ENCODE measurements at regions not wholly inside any gene's neighbourhood (a gene's known extent, or its start where the extent isn't known, plus 50 kb on each side); places are given as distances from the start of the nearest gene placed in this dataset.
A peak's percentile ranks its signal among the peaks of the same experiment; 100 is the strongest.

DNA sequence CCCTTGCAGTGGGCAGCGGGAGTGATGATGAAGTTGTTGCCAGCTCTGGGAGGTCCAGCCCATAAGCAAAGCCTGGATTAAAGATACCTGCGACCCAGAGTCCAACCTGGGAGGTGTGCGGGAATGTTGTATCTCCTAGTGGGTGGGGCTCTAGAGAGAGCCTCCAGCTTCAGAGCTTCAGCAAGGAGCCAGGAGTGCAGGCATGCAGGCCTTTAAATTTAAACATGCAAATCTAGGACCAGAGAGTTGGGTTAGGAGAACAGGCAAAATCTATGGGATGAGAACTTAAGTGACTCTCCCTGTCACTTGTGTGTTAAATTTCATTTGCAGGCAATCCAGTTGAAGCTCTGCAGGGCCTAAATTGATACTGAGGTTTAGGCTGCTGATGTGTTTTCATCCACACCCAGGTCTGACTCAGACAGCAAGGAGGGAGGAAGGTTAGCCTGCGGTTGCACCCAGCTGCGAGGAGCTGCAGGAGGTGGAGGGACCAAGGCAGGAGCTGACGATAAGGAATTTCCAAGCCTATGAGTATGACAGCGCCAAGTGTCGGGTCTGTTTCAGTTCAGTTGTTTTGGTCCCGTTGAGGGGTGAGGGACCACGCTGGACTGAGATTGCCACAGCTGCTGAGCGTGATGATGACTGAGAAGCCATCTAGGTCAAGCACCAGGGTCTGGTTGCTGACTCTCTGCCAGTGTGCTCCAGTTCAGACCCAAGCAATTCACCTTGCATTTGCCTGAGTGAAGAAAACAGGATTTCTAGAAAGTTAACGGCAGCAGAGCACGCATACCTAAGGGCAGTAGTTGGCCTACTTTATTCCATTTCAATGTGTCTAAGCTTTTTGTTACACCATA lies 243.0 kb downstream of the ICE1 start:
- no peak for DNase-seq (ENCODE audit: low read depth)
- H3K4me3 ChIP-seq (ENCODE audit: low read length) = no peak overlapping the region
- TF ChIP-seq, protein P1, sequence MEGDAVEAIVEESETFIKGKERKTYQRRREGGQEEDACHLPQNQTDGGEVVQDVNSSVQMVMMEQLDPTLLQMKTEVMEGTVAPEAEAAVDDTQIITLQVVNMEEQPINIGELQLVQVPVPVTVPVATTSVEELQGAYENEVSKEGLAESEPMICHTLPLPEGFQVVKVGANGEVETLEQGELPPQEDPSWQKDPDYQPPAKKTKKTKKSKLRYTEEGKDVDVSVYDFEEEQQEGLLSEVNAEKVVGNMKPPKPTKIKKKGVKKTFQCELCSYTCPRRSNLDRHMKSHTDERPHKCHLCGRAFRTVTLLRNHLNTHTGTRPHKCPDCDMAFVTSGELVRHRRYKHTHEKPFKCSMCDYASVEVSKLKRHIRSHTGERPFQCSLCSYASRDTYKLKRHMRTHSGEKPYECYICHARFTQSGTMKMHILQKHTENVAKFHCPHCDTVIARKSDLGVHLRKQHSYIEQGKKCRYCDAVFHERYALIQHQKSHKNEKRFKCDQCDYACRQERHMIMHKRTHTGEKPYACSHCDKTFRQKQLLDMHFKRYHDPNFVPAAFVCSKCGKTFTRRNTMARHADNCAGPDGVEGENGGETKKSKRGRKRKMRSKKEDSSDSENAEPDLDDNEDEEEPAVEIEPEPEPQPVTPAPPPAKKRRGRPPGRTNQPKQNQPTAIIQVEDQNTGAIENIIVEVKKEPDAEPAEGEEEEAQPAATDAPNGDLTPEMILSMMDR (conservative IDR thresholded peaks at IDR 0.05; ENCODE audit: low read length) = no peak

DNA sequence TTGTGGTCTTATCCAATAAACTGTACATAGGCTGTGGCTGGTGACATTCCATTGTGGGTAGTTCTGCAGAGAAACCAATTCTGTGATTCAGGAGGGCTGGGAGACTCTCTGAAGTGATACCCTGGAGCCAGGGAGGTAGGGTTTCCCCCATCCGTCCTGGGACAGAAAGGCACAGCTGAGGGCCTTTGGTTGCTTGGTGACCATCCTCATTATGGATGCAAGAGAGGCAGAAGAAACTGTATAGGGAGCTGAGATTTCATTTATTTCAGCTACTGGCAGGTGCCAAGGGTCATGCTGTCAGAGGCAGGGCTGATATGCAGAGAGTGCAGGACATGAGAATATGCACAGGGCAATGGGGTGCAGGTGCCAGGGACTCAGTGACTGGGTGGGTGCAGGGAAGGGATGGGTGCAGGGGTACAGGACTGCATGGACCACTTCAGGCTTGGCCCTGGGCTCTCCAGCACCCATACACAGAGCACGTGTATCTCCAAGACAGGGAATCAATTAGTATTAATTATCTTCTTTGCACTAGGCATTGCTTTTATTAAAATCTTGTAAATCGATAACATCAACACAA lies 236.5 kb downstream of the ICE1 start:
- DNase-seq (ENCODE audit: low read depth) = no peak
- TF ChIP-seq, protein P1 (conservative IDR thresholded peaks at IDR 0.05; ENCODE audit: low read length) = no peak
- no peak overlapping the region for H3K4me3 ChIP-seq (ENCODE audit: low read length)

DNA sequence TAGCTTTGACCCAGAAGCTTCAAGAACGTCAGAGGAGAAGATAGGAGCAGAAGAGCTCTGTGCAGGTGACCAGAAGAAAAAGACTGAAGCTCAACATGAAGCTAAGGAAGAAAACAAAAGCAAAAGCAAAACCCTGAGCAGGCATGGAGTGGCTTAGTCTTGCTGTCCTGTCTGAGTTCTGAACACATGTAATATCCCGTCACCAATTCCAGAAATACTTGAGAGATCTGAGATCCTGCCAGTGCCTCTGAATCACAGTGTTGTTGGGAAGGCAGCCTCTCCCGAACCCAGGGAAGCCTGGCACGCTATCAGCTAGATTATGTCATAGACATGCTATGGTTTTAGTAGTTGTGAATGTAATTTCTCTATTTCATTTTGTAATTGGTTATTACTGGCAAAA lies 235.7 kb downstream of the ICE1 start:
- peak; percentile 64 for DNase-seq (ENCODE audit: low read depth)
- H3K4me3 ChIP-seq (ENCODE audit: low read length) = no peak overlapping the region
- TF ChIP-seq, protein P1 (conservative IDR thresholded peaks at IDR 0.05; ENCODE audit: low read length) = no peak

DNA sequence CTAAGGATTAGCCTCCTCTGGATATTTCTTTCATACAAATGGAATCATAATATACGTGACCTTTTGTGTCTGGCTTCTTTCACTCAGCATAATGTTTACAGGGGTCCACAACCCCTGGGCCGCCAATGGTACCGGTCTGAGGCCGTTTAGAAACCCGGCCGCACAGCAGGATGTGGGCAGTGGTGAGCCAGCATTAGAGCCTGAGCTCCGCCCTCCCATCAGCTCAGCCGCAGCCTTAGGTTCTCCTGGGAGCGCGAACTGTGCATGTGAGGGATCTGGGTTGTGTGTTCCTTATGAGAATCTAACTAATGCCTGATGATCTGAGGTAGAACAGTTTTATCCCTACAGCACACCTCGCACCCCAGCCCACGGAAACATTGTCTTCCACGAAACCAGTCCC lies 229.7 kb downstream of the ICE1 start:
- H3K4me3 ChIP-seq (ENCODE audit: low read length) = no peak overlapping the region
- TF ChIP-seq, protein P1 (conservative IDR thresholded peaks at IDR 0.05; ENCODE audit: low read length) = no peak
- no peak for DNase-seq (ENCODE audit: low read depth)

DNA sequence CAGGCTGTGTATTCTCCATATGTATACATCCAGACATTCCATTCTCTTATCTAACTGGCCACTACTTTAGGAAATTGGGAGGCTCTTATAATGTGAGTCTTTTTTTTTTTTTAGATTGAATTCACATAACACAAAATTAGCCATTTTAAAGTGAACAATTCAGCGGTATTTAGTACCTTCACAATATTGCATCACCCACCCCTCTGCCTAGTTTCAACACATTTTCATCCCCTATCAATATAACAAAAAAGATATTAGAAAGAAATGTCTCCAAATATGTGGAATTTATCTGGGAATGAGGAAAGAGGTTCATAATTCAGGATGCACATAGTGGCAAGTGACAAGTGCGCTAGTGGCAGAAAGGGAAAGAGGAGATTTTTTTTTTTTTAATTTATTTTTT lies 228.5 kb downstream of the ICE1 start:
- TF ChIP-seq, protein P1 (conservative IDR thresholded peaks at IDR 0.05; ENCODE audit: low read length) = no peak
- DNase-seq (ENCODE audit: low read depth) = no peak
- no peak overlapping the region for H3K4me3 ChIP-seq (ENCODE audit: low read length)

DNA sequence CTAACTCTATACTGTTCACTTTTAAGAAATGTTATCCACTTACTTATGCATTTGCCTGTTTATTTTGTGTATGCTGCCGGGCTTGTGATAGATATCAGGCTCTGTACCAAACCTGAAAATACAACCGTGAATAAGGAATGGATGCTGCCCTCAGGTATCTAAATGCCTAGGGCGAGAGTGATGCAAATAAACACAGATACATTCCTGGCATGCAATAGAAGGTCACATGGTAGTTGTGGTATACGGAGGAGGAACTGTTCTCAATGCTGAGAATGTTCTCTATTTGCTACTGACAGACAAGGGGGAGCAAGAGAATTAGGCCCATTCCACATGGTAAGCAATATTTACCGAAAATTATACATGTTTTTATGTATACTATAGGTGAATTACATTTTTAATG lies 227.8 kb downstream of the ICE1 start:
- TF ChIP-seq, protein P1 (conservative IDR thresholded peaks at IDR 0.05; ENCODE audit: low read length) = no peak
- no peak for DNase-seq (ENCODE audit: low read depth)

DNA sequence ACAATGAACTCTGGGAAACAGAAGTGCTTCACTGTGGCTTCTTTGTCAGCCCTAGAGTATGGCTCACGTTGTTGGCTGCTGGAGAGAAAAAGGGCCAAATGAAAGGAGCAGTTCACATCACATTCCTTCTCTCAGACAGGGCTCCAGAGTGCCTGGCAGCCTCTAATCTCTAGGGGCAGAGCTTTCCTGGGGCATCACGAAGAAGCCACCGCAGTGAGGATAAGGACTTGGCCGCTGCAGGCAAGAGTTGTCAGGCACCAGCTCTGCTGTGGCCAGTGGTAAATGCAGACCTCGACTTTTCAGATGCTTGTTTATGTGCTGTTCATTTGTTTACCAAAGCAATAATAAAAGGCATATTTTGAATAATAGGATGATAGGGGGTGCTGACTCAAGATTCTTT lies 227.2 kb downstream of the ICE1 start:
- DNase-seq (ENCODE audit: low read depth) = no peak
- no peak overlapping the region for H3K4me3 ChIP-seq (ENCODE audit: low read length)
- TF ChIP-seq, protein P1 (conservative IDR thresholded peaks at IDR 0.05; ENCODE audit: low read length) = no peak

More for the DNA sequence above, 227.8 kb downstream of the ICE1 start:
- no peak overlapping the region for H3K4me3 ChIP-seq (ENCODE audit: low read length)
